ENCODE measurements at regions not wholly inside any gene's neighbourhood (a gene's known extent, or its start where the extent isn't known, plus 50 kb on each side); places are given as distances from the start of the nearest gene placed in this dataset.

GRCh38 chr11:92790366-92790765, 179.1 kb upstream of the MTNR1B start:
- TF ChIP-seq CTCF (IDR thresholded peaks at IDR 0.05) (no peak), ZFX (IDR thresholded peaks at IDR 0.05; ENCODE audit: borderline replicate concordance) (no peak)
